Right cardiac atrium (tissue), 5 donors: ENCODE measurements at regions not wholly inside any gene's neighbourhood (a gene's known extent, or its start where the extent isn't known, plus 50 kb on each side); places are given as distances from the start of the nearest gene placed in this dataset.

ENCODE experiments used
- ATAC-seq, 2 donors: fragments of 200-7000 bp; cut with Tn5 transposase; one replicate each; pipeline versions ENCODE4 v1.8.0 to v1.9.1; 2020; ENCODE audit warnings: moderate library complexity in 2 of 2, mild to moderate bottlenecking in 1 of 2
- DNase-seq, 3 donors: peaks; one replicate each; pipeline ENCODE4 v3.0.0-alpha.2; 2020
- H3K27ac ChIP-seq: one replicate; pipeline ENCODE4 v1.5.1; 2013; ENCODE audit warnings: mild to moderate bottlenecking, low read length, control low read depth, moderate library complexity
- H3K27me3 ChIP-seq: one replicate; pipeline ENCODE4 v1.6.1; 2013; ENCODE audit not compliant: control insufficient read depth, insufficient read depth
- H3K4me1 ChIP-seq: one replicate; pipeline ENCODE4 v1.6.1; 2013; ENCODE audit warnings: low read length; ENCODE audit not compliant: control insufficient read depth, insufficient read depth
- H3K4me3 ChIP-seq: one replicate; pipeline ENCODE4 v1.5.1; 2013; ENCODE audit warnings: low read length, control low read depth
- H3K9me3 ChIP-seq: one replicate; pipeline ENCODE4 v1.6.1; 2013; ENCODE audit warnings: low read length; ENCODE audit not compliant: control insufficient read depth
- WGBS: extraction: QIAGEN DNeasy Blood & Tissue Kit; methylation state at CpG from one replicate; pipeline ENCODE4 v1.1.7; 2013; 5-methylcytosine and 5-hydroxymethylcytosine counted together
- intact Hi-C, 4 donors: fragments of 100-400 bp; cut with DNase I; formaldehyde crosslinking; loops; one replicate each; pipeline versions ENCODE4 v1.11.0 to v1.14.0; 2022 to 2023
- donor health status: healthy with polysubstance abuse.
- donor health status: DM: no; HTN: yes; CAD: no.
- donor health status: DM: no; HTN: no; CAD: no.
- donor health status: DM: no; HTN: yes; CAD: no; lungs with severe emphysema.
- donor health status: DM: yes; HTN: yes; CAD: no.

DNA sequence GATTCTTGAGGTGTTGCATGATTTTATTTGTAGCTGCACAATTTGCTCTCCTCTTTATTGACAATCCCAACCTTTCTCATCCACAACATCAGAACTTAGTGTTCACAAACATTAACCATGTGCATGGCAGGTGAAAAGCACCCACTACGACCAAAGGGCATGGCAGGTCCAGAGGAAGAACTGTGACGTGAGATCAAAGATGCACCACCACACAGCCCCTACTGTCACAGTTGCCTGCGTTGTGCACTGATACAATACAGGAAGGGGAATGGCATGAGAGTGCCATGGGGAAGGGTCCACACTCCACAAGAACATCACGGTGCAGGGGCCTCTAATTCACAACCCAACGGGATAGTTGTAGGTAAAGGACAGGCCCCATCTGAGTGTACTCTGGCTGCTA is 217.1 kb upstream of the PFKP start:
- H3K4me3 ChIP-seq, result no peak overlapping the region
- intact Hi-C loops, result no loop called here
- ATAC-seq, result no peak
- 93% methylated on average over 5 of the region's 5 CpGs for WGBS
- no peaks in the 10 kb centered on the region for H3K9me3 ChIP-seq
- H3K4me1 ChIP-seq, result no peaks in the 10 kb centered on the region
- H3K27me3 ChIP-seq, result no peaks in the 10 kb centered on the region
- no peak for DNase-seq
- H3K27ac ChIP-seq, result no peak overlapping the region

GRCh38 chr10:2844925-2845324 is 222.4 kb upstream of the PFKP start:
- no peaks in the 10 kb centered on the region for H3K4me1 ChIP-seq
- DNase-seq (no peak), ATAC-seq (no peak)
- no peak overlapping the region for H3K27ac ChIP-seq
- H3K9me3 ChIP-seq, result no peaks in the 10 kb centered on the region
- H3K4me3 ChIP-seq, result no peak overlapping the region
- intact Hi-C loops, result no loop called here
- 79% methylated on average over 5 of the region's 5 CpGs for WGBS
- no peaks in the 10 kb centered on the region for H3K27me3 ChIP-seq

GRCh38 chr10:2839081-2839725 is 228.1 kb upstream of the PFKP start:
- DNase-seq (peak; percentile 28 to 69 (median 60)), ATAC-seq (no peak)
- intact Hi-C loops, result no loop called here
- WGBS, result 56% methylated on average over 16 of the region's 16 CpGs
- Histone ChIP-seq H3K27me3 (no peaks in the 10 kb centered on the region), H3K27ac (no peak overlapping the region), H3K4me3 (no peak overlapping the region), H3K9me3 (no peaks in the 10 kb centered on the region), H3K4me1 (no peaks in the 10 kb centered on the region)

- Histone ChIP-seq H3K4me1 (no peaks in the 10 kb centered on the region), H3K9me3 (no peaks in the 10 kb centered on the region), H3K27ac (no peak overlapping the region), H3K27me3 (no peaks in the 10 kb centered on the region), H3K4me3 (no peak overlapping the region)
- DNase-seq (no peak), ATAC-seq (no peak)
- WGBS, result 46% methylated on average over 7 of the region's 7 CpGs
- intact Hi-C loops, result no loop called here
Observed at GRCh38 chr10:2837674-2838073, 229.7 kb upstream of the PFKP start.

- DNase-seq (no peak), ATAC-seq (peak in 1 of 2 donors; percentile 24)
- Histone ChIP-seq H3K9me3 (no peaks in the 10 kb centered on the region), H3K27me3 (no peaks in the 10 kb centered on the region), H3K27ac (no peak overlapping the region), H3K4me3 (no peak overlapping the region), H3K4me1 (no peaks in the 10 kb centered on the region)
- 86% methylated on average over 22 of the region's 22 CpGs for WGBS
- intact Hi-C loops, result no loop called here
Observed at GRCh38 chr10:2836921-2837662, 230.3 kb upstream of the PFKP start.

DNA sequence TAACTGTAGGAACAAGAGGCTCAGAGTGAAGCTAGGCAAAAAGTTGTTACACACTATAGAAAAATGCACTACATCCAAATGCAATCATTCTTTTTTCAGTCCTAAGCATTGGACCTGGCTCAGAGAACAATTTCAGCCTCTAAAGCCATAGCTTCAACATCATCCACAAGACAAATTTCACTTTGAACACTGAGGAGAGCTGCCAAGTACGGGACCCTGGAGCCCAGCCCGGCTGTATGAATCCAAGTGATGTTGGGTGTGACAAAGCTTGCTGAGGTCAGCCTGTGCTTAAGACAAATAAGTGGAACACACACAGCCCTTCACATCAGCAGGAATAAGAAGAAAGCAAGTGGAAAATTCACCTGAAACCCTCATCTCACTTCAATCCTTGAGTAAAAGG is 233.1 kb upstream of the PFKP start:
- WGBS, result 48% methylated on average over 2 of the region's 2 CpGs
- Histone ChIP-seq H3K4me3 (no peak overlapping the region), H3K4me1 (no peaks in the 10 kb centered on the region), H3K9me3 (no peaks in the 10 kb centered on the region), H3K27ac (no peak overlapping the region), H3K27me3 (no peaks in the 10 kb centered on the region)
- DNase-seq (no peak), ATAC-seq (no peak)
- intact Hi-C loops, result no loop called here

GRCh38 chr10:2831509-2831908 is 235.8 kb upstream of the PFKP start:
- Histone ChIP-seq H3K4me1 (no peaks in the 10 kb centered on the region), H3K27me3 (no peaks in the 10 kb centered on the region)

DNA sequence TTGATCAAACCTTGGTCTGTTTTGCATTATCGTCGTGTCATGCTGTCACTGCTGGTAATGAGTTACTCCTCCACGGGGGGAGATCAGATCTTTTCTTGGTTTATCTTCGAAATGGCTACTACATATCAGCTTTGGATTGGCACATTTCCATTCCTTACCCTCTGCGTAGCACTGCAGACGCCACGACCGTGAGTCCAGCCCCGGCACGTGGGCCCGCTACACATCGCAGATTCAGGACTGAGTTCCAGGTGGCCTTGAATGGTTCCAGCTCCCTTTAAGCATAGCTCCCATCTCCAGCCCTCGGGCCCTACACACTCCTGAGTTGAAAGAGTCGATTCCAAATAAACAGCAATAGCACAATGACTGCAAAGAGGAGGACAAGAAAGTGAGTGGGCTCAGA is 238.6 kb upstream of the PFKP start:
- intact Hi-C loops, result no loop called here
- ATAC-seq (no peak), DNase-seq (no peak)
- H3K27ac ChIP-seq, result no peak overlapping the region
- no peaks in the 10 kb centered on the region for H3K27me3 ChIP-seq
- WGBS, result 78% methylated on average over 14 of the region's 14 CpGs
- H3K4me3 ChIP-seq, result no peak overlapping the region
- no peaks in the 10 kb centered on the region for H3K4me1 ChIP-seq
- no peaks in the 10 kb centered on the region for H3K9me3 ChIP-seq

More at GRCh38 chr10:2831509-2831908, 235.8 kb upstream of the PFKP start:
- no peak for ATAC-seq
- Histone ChIP-seq H3K27ac (no peak overlapping the region), H3K4me3 (no peak overlapping the region), H3K9me3 (no peaks in the 10 kb centered on the region)
- DNase-seq, result no peak
- 73% methylated on average over 7 of the region's 7 CpGs for WGBS
- intact Hi-C loops, result no loop called here

- no peak for ATAC-seq
- H3K27me3 ChIP-seq, result no peaks in the 10 kb centered on the region
- DNase-seq, result no peak
- H3K4me3 ChIP-seq, result no peak overlapping the region
- no peaks in the 10 kb centered on the region for H3K4me1 ChIP-seq
- H3K9me3 ChIP-seq, result no peaks in the 10 kb centered on the region
- WGBS, result 83% methylated on average over 2 of the region's 2 CpGs
- no peak overlapping the region for H3K27ac ChIP-seq
- intact Hi-C loops, result no loop called here
Observed at GRCh38 chr10:2826675-2827074, 240.7 kb upstream of the PFKP start.

GRCh38 chr10:2825841-2826240 is 241.5 kb upstream of the PFKP start:
- intact Hi-C loops, result no loop called here
- Histone ChIP-seq H3K4me3 (no peak overlapping the region), H3K4me1 (no peaks in the 10 kb centered on the region), H3K27ac (no peak overlapping the region), H3K27me3 (no peaks in the 10 kb centered on the region), H3K9me3 (no peaks in the 10 kb centered on the region)
- DNase-seq (no peak), ATAC-seq (no peak)
- 85% methylated on average over 4 of the region's 4 CpGs for WGBS

DNA sequence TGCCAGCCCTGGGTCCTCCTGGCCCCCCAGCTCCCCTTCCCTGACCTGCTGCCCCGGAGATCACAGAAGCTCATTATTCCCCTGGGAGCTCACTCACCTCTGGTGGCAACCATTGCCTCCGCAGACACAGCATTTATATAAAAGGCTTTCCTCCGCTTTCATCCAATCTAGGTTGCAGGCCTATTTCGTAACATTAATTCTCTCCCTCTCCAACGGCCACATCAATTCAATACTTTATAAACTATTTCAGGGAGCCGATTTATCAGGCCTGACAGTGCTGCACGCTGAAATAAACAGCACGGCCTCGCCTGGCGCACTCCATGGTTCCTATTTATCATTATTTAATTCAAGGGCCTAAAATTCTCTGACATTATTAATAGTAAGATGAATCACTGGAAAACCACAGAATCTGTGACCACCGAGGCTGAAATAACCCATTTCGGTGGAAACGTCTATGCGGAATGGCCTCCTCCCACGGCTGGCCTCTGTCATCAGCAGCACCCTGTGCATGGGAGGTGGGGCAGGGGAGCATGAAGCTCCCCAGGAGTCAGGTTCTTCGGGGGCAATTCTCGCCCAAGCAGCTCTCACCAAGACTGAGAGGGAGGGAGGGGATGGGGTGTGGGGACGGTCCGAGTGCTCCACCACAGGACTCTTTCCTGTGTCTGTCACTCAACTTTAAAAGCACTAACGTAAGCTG is 249.3 kb upstream of the PFKP start:
- Histone ChIP-seq H3K27me3 (no peaks in the 10 kb centered on the region), H3K27ac (no peak overlapping the region), H3K4me1 (no peaks in the 10 kb centered on the region), H3K4me3 (no peak overlapping the region), H3K9me3 (no peaks in the 10 kb centered on the region)
- intact Hi-C loops, result no loop called here
- DNase-seq (no peak), ATAC-seq (no peak)
- WGBS, result 73% methylated on average over 20 of the region's 20 CpGs
